Stimulated activated CD4-positive, alpha-beta T cell treated with anti-CD3 and anti-CD28 coated beads, Interleukin-2, amount 100 ng/mL, for 48 hours (primary cell): ENCODE measurements at regions not wholly inside any gene's neighbourhood (a gene's known extent, or its start where the extent isn't known, plus 50 kb on each side); places are given as distances from the start of the nearest gene placed in this dataset.
"Not testable (repeated sequence)": the region's sequence is repeated elsewhere in the genome, so short reads cannot be mapped to it uniquely, and the experiment has no call there.

Experiments used
- DNase-seq, 2 donors: peaks; one replicate each; pipeline ENCODE4 v3.0.0-alpha.2; 2020

DNA sequence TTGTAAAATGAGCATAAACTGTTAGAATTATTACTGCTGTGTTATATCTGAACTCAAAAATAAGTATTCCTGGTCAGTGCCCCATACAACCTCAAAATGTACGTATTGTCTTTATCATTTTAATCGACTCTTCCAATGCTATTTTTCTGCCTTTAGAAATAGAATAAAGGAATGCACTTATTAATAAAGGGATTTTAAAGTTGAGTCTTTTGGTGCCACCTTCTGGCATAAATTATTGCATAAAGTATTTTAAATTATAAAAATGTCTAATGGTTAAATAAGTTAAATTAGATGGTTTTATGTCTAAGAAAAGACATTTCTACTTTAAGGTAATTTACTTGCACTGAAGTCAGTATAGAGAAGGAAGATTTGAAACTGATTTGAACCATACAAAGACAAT is 424.0 kb upstream of the NDST4 start:
- no peak for DNase-seq

DNA sequence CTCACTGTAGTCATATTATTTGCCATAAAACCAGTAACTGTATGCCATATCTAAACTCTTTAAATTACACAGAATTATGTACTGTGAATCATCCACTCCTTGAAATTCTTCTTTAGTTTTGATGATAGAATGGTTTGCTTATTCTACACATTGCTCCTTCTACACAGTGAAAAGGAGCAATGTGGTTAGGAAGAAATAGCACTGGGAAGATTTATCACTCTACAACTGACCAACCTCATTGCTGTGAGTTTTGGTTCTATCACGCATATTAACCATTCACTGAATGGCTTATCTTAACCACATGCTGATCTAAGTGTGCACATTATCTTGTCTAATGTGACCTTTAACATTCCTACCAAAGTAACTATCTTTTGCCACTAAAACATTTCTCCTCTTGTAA is 415.7 kb upstream of the NDST4 start:
- DNase-seq: no peak

DNA sequence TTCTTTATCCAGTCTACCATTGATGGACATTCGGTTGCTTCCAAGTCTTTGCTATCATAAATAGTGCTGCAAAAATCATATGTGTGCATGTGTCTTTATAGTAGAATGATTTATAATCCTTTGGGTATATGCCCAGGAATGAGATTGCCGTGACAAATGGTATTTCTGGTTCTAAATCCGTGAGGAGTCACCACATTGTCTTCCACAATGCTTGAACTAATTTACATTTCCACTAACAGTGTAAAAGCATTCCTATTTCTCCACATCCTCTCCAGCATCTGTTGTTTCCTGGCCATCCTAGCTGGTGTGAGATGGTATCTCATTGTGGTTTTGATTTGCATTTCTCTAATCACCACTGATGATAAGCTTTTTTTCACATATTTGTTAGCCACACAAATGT is 406.1 kb upstream of the NDST4 start:
- DNase-seq: not testable (repeated sequence)

DNA sequence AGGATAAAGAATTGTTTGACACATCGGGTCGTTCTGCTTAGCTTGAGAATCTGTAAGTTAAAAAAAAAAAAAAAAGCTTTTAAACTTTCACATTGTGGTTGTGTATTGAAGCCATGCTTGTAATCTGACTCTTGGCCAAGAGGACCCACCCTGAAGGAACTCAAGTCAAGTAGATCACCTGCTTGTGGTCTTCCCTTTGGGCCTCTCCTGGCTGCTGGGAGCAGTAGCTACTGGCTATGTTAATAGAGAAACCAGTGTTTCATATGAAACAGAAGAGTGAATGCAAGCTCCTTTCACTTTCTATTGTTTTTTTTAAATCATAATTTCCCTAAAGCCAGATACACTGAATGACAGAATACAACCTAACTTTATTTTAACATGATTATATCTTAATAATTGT is 402.4 kb upstream of the NDST4 start:
- no peak for DNase-seq

DNA sequence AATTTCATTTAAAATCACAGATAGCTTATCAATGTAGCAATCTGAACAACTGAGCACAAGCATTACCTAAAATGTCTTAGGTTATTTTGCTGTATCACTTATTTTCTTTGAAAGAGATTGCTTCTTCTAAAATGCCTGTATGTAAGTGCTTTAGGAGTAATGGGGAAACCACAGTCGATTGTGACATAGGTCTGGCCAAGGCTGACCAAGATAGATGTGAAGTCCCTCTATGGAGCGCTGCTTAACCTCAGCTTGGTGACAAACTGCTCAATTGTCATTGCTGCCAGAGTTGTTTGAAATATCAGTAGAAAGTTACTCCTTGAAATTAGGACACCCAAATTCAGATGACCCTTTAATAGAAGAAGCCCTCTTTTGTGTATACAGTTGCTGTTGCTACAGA is 401.9 kb upstream of the NDST4 start:
- no peak for DNase-seq

DNA sequence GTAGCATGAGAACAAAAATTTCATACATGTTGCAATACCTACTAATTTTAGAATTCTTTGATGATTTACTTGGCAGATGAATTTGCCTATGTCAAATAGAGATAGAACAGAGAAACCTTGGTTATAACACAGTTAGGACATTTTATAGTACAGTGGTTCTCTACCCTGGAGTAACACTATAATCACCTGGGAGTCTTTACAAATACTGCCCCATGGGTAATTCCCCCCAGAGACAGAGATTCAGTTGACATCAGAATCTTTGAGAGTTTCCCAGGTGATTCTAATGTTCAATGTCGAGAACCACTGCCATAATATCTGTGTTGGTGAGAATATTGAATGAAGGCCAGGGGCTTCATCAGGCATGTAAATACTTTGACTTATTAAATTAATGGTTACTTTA is 401.3 kb upstream of the NDST4 start:
- DNase-seq: no peak

DNA sequence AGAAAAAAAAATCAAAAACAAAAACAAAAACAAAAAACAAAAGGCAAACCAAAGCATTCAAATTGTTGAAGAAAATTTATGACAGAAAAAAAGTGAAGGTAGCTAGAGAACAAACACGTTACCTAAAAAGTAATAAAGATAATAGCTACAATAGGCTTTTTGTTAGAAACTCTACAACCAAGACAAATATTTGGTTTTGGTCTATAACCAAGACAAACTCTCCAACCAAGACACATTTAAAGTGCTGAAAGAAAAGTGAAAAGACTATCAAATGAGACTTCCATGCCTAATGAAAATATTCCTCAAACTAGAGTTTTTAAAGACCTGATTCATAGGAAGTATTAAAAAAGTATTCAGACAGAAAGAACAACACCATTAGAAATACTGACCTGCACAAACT is 391.9 kb upstream of the NDST4 start:
- DNase-seq: no peak

DNA sequence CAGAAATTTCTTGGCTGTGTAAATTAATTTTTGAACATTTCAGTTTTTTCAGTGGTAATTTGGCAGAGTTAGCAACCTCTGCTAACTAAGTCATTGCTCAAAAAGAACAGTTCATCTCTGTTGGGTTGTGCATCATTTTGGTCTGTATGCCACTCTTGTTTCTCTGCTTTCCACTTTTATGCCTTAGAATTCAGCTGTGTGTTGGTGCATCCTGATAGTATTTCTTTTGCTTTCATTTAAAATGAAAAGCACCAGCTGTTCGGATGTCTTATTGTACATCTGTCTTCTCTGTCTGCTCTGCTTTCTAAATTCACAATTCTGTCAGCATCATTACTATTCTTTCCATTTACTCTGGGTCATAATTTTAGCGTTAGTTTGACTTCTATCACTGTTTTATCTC is 388.2 kb upstream of the NDST4 start:
- DNase-seq: no peak

DNA sequence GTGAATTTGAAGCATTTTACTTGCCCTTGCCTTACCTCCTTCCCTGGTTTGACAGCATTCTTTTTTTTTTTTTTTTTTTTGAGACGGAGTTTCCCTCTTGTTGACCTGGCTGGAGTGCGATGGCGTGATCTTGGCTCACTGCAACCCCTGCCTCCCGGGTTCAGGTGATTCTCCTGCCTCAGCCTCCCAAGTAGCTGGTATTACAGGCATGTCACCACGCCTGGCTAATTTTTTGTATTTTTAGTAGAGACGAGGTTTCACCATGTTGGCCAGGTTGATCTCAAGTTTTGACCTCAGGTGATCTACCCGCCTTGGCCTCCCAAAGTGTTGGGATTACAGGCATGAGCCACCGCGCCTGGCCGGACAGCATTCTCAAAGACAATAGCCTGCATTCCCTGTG is 380.4 kb upstream of the NDST4 start:
- DNase-seq: not testable (repeated sequence)

DNA sequence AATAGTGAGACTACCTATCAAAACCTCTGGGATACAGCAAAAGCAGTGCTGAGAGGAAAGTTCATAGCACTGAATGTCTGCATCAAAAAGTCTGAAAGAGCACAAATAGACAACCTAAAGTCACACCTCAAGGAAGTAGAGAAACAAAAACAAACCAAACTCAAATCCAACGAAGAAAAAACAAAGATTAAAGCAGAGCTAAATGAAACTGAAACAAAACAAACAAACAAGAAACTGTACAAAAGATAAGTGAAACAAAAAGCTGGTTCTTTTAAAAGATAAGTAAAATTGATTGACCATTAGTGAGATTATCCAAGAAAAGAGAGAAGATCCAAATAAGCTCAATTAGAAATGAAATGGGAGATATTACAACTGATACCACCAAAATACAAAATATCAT is 378.3 kb upstream of the NDST4 start:
- no peak for DNase-seq

DNA sequence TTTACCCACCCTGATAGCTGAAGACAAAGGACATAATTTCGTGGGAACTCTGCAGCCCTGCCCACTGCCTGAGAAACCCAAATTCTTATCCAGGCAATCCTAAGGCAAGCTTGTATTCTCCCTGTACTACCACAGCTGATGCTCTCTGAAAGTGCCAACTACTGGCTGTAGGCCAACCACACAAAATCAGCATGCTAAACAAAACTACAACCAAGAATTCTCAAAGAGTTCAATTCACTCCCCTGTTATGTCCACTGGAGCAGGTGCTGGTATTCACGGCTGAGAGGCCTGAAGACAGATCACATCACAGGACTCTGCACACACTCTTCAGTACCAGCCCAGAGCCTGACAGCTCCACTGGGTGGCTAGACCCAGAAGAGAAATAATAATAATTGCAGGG is 375.9 kb upstream of the NDST4 start:
- DNase-seq: no peak

DNA sequence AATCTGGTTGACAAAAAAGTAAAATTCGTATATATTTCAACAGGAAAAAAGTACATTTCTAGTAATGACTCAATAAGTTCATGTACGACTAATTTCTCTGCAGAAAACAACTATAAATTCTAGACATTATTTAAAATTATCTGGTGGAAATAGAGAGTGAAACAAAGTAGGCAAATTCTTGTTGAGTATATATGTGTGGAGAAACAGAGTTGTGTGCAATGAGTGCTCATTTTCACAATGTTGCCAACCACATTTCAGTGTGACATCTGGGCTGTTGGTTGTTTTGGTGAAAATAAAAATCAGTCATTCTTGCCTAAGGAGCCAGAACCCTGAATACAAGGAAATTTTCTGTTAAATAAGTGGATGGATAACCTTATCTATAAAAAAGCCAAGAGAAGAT is 372.0 kb upstream of the NDST4 start:
- no peak for DNase-seq

DNA sequence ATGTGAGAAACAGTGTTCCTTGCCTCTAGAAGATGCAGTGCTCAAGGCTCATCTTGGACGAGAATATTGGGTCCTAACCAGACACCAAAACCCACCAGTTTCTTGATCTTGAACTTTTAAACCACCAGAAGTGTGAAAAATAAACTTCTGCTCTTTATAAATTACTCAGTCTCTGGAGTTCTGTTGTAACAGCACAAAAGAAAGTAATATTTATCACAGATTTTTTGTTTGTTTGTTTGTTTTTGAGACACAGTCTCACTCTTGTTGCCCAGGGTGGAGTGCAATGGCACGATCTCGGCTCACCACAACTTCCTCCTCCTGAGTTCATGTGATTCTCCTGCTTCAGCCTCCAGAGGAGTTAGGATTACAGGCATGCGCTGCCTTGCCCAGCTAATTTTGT is 371.1 kb upstream of the NDST4 start:
- DNase-seq: no peak

DNA sequence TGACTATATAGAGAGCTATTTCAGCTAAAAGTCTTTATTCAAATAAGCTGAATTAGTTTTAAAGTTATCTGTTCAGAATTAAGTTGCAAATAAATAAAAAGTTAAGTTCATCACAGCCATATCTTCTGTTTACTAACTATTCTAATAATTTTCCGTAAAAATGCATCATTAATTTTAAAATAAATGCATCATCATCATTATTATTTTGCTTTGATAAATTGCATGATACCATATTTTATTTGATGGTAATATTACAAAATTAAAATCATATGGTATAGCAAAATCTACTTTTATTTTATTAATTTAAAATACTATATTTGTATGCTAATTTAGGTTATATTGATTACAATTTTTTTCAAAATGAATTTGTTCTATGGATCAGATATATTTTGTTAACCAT is 357.3 kb upstream of the NDST4 start:
- DNase-seq: no peak

DNA sequence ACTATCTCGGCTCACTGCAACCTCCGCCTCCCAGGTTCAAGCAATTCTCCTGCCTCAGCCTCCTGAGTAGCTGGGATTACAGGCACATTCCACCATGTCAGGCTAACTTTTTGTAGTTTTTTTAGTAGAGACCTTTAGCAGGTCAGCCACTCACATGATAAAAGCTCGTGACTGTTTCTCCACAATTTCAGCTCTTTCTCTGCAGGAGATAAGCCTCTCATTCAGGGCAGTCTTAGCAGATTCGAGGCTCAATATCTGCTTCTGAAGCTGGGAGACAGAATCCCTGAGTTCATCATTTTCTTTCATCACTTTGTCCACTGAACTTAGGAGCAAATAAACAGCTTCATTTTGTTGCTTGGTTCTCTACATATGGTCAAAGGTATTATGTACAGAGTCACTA is 345.9 kb upstream of the NDST4 start:
- DNase-seq: not testable (repeated sequence)

DNA sequence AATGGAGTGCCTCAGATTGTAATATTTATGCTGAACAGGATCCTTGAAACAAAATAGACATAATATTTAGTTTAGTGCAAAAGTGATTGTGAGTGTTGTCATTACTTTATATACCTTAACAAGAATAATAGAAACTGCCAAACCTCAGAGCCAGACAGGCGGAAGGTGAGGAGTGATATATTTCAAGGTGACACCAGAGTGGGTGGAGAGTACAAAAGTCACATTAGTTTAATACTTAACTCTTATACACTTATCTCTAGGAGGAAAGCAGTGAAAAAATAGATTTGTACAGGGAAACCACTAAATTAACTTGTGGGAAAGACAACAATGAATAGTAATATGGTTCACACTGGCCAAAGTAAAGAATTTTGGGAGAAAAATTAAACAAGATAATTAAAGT is 342.8 kb upstream of the NDST4 start:
- DNase-seq: no peak

DNA sequence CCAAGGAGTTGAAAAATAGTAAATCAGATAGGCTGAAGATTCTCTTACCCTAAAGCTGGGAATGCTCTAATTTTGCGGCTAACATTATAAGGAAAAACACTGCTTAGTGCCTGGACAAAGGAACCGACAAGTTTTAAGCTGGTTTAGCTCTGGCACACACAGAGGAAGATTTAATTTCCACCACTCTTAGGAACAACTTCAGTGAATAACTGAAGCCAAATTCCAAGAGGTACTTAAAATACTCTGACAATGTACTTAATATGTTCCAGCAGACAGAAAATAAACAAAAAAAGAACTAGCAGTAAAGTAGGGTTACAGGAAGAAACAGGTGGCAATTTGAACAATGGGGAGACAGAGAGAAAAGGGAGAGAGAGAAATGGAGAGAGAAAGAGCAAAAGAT is 340.8 kb upstream of the NDST4 start:
- no peak for DNase-seq

DNA sequence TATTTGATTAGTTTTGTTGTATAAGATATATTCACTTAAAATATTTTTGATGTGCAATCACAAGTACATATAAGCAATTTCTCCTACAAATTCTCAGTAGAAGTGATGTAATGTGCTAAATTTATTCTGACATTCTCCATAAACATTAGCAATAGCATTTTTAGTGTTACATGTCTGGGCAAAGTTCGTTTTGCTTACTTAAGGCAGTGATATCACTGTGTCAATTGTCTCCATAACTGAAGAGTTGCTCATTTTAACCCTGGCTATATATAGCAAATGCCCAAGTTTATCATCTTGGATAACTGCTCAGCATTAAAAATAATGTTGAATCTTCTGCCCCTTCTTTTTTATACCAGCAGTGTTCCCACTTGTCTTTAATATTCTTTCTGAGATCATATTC is 340.0 kb upstream of the NDST4 start:
- no peak for DNase-seq

DNA sequence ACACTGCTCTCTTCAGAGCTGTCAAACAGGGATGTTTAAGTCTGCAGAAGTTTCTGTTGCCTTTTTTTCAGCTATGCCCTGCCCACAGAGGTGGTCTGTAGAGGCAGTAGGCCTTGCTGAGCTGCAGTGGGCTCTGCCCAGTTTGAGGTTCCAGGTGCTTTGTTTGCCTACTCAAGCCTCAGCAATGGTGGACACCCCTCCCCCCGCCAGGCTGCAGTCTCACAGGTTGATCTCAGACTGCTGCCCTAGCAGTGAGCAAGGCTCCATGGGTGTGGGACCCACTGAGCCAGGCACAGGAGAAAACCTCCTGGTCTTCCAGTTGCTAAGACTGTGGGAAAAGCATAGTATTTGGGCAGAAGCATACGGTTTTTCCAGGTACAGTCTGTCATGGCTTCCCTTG is 338.8 kb upstream of the NDST4 start:
- not testable (repeated sequence) for DNase-seq

DNA sequence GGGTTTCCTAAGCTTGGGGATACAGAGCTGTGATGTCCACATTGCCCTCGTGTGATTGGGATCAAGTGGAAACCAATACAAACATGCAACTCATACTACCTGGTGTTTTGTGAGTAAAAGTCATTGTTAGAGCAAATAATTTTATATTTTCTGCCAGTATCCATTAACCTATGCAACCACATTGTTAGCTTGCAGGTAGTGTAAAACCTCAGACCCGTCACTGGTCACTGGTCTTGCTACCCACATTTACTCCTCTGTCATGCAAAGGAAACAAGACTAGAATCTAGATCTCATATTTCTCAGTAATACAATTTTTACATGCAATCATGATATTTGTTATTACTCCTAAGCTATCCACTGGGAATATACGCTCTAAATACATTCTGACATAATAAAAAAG is 324.3 kb upstream of the NDST4 start:
- no peak for DNase-seq

DNA sequence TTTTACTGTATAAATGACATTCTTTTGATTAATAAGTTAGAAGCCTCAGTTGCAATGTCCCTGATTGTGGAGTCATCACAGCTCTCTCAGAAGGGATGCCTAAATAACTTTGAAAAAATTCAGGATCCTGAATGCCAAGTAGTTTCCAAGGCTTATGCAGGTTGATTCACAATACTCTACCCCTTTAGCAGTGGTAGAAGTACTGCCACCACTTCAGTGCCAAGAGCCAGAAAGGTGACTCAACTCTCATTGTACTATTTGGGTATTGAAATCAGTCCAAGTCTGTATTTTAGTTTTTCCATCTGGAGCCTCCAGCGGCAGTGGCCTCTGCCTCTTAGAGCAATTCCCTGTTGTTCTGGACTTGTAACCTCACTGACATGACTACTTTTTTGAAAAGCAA is 320.1 kb upstream of the NDST4 start:
- DNase-seq: no peak

DNA sequence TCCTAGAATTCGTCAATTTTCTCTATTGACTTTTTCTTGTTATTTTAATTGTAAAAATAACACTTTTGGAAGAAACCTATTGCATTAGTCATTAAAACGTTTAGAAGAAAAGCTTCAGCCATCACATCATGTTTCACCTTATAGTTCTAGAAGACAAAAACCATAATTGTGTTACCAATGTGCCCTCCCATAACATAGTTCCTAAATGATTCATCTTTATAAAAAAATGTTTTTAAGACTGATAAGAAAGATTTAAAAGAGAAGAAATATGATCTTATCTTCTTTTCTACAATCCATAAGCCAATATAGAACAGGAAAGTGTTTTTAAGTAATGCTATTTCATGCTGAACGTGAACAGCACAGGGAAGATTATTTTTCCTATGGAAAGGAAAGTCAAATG is 316.6 kb upstream of the NDST4 start:
- DNase-seq: no peak

DNA sequence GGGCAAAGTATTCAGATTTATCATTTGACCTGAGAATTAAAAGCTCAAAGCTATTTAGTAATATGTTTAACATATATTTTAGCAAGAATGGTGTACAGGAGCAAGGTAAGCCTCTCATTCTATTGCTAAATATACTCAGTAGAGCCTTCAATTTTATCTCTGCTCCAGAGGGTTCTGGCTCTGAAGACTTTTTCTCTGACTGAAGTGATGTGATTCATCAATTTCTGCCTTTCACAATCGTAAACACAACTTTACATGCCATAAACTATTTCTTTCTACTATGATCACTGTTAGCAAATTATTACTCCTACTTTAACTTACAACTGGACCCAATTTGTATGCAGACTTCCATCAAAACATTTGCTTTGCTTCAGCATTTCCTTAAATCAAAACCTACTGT is 315.0 kb upstream of the NDST4 start:
- DNase-seq: no peak

DNA sequence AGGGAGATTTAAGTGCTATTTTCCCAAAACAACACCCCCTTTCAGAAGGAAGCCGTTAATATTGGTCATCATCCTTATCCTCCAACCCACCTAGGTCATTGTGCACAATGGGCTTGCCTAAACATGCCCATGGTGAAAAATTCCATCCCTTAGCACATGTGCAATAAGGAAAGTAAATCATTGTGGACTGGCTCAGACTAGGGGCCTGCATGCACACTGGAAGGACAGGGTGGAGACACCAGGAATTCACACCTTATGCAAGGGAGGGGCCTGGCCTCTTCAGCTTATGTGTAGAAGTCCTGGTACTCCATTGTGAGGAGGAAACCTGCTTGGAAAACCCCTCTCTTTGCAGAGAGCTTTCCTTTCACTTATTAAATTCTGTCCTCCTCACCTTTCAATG is 311.4 kb upstream of the NDST4 start:
- DNase-seq: no peak

DNA sequence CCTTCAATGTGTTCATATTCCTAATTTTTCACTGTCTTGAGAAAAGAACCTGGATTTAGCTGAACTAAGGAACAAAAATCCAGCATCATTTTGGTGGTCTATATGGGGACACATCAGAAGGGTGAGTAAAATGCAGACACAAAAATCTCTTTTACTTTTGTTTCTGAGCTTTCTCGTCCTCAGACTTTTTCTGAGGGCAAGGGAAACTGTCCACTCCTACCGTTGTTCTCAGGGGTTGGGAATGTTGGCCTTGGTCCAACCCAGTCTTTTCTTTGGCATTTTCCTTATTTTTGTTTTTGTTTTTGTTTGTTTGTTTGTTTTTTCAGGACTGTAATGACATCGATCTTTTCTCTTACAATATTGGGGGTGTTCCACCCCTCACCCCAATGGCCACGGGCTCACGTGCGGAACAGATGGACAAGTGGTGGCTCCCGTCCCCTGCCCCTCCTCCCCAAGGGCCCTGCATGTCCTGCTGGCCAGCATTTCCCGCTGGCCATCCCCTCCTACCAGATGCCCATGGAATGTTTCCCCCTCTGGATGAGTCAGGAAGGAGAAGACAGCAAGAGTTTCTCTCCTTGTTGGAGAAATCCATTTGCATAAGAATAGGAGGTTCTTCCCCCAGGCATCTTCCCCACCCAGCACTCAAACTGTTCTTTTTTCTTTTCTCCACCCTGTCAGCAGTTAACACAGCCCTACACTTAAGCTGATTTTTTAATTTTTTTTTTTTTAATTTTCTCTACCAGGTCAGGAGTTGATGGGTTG is 305.4 kb upstream of the NDST4 start:
- no peak for DNase-seq

DNA sequence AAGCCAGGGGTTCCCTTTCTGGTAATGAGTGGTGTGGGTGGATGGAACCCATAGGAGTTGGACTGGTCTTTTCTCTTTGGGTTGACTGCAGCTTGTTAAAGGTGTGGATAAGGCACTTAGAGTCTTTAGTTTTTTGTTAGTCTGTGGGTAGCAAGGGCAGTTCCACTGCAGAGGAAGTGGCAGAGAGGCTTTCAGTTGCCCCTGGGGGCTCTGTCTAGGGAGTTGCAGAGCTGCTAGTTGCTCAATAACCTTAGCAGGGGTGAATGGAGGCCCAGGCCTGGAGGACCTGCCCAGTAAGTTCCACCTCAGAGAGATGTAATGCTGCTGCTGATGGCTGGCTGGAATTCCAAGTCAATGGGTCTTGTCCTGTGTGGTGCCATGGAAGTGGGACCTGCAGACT is 282.6 kb upstream of the NDST4 start:
- DNase-seq: no peak
